Nephron progenitor cell (in vitro differentiated cells): ENCODE measurements at regions not wholly inside any gene's neighbourhood (a gene's known extent, or its start where the extent isn't known, plus 50 kb on each side); places are given as distances from the start of the nearest gene placed in this dataset.

Experiments
- DNase-seq: peaks from one replicate; pipeline ENCODE4 v3.0.0; 2021
- H3K27ac Mint-ChIP-seq: 2 replicates; pipeline ENCODE4 v1.8.0; 2021; ENCODE audit warnings: mild to moderate bottlenecking, moderate library complexity, mixed read lengths
- H3K27me3 Mint-ChIP-seq: 2 replicates; pipeline ENCODE4 v1.8.0; 2021; ENCODE audit warnings: mild to moderate bottlenecking, low read depth, mixed read lengths; ENCODE audit not compliant: poor library complexity
- H3K36me3 Mint-ChIP-seq: 2 replicates; pipeline ENCODE4 v1.8.0; 2021; ENCODE audit warnings: low read depth, mixed read lengths
- H3K4me1 Mint-ChIP-seq: 2 replicates; pipeline ENCODE4 v1.8.0; 2021; ENCODE audit warnings: mixed read lengths
- H3K4me3 Mint-ChIP-seq: 2 replicates; pipeline ENCODE4 v1.8.0; 2021; ENCODE audit warnings: mild to moderate bottlenecking, moderate library complexity, mixed read lengths
- H3K9me3 Mint-ChIP-seq: 2 replicates; pipeline ENCODE4 v1.8.0; 2021; ENCODE audit warnings: mild to moderate bottlenecking, moderate library complexity, mixed read lengths
- TF ChIP-seq, protein P1 (sequence below): fragments of 200-600 bp; sonication (generic); IDR thresholded peaks from 2 replicates; pipeline ENCODE4 v1.5.0; 2021; ENCODE audit warnings: antibody characterized with exemption

- no peaks in the 10 kb centered on the region for H3K36me3 Mint-ChIP-seq
- DNase-seq = no peak
- TF ChIP-seq, protein P1, sequence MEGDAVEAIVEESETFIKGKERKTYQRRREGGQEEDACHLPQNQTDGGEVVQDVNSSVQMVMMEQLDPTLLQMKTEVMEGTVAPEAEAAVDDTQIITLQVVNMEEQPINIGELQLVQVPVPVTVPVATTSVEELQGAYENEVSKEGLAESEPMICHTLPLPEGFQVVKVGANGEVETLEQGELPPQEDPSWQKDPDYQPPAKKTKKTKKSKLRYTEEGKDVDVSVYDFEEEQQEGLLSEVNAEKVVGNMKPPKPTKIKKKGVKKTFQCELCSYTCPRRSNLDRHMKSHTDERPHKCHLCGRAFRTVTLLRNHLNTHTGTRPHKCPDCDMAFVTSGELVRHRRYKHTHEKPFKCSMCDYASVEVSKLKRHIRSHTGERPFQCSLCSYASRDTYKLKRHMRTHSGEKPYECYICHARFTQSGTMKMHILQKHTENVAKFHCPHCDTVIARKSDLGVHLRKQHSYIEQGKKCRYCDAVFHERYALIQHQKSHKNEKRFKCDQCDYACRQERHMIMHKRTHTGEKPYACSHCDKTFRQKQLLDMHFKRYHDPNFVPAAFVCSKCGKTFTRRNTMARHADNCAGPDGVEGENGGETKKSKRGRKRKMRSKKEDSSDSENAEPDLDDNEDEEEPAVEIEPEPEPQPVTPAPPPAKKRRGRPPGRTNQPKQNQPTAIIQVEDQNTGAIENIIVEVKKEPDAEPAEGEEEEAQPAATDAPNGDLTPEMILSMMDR = no peak
- H3K27ac Mint-ChIP-seq = no peak overlapping the region
- no peak overlapping the region for H3K4me3 Mint-ChIP-seq
- no peaks in the 10 kb centered on the region for H3K4me1 Mint-ChIP-seq
- H3K27me3 Mint-ChIP-seq = no peaks in the 10 kb centered on the region
- no peaks in the 10 kb centered on the region for H3K9me3 Mint-ChIP-seq
These were observed 55.5 kb upstream of the SLC5A12 start for GRCh38 chr11:26777372-26777808.

DNA sequence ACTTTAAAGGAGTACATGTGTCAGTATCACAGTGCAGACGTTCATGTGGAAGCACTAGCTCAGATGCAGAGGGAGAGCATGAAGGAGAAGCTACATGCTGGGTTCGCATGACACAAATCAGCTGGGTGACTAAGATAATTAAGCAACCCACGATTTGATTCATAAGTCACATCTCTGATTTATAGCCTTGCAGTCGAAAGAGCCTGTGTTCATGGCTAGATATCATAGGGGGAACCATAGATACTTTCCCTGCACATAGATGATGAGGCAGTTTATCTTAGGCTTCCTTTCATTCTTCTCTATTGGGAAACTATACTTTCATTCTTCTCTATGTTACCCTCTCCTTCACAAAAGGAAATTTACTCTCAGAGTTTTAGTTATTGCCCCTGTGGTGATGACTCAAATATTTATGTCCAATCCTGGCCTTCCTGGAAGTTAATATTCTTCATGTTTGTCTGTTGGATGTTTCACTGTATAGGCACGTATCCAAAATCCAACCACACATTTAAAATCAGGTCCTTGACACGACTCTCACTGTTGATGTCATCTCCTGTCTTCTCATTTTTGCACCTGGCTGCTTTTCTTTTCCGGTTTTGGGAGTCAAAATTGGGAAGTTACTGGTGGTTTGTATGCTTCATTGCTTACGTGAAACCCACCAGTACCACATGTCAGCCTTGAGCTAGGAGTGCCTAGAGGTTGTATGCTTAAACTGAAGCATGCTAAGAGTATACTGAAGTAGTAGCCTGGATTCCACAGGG is 56.3 kb upstream of the SLC5A12 start:
- Mint-ChIP-seq H3K4me3 (no peak overlapping the region), H3K27me3 (peaks cover 4% of the 10 kb centered on the region), H3K4me1 (no peaks in the 10 kb centered on the region), H3K36me3 (no peaks in the 10 kb centered on the region), H3K27ac (no peak overlapping the region), H3K9me3 (peaks cover 3% of the 10 kb centered on the region)
- TF ChIP-seq, protein P1 = no peak
- DNase-seq = no peak

GRCh38 chr11:26779074-26779865 is 57.4 kb upstream of the SLC5A12 start:
- TF ChIP-seq, protein P1 = no peak

GRCh38 chr11:26780376-26781085 is 58.7 kb upstream of the SLC5A12 start:
- Mint-ChIP-seq H3K4me1 (no peaks in the 10 kb centered on the region), H3K36me3 (peaks cover 6% of the 10 kb centered on the region), H3K9me3 (peaks cover 23% of the 10 kb centered on the region), H3K27me3 (peaks cover 4% of the 10 kb centered on the region), H3K4me3 (no peak overlapping the region), H3K27ac (no peak overlapping the region)
- TF ChIP-seq, protein P1 = no peak
- DNase-seq = no peak

More at GRCh38 chr11:26779074-26779865, 57.4 kb upstream of the SLC5A12 start:
- Mint-ChIP-seq H3K4me3 (no peak overlapping the region), H3K27ac (no peak overlapping the region), H3K4me1 (no peaks in the 10 kb centered on the region), H3K9me3 (peaks cover 14% of the 10 kb centered on the region), H3K36me3 (peaks cover 6% of the 10 kb centered on the region), H3K27me3 (peaks cover 4% of the 10 kb centered on the region)
- no peak for DNase-seq

DNA sequence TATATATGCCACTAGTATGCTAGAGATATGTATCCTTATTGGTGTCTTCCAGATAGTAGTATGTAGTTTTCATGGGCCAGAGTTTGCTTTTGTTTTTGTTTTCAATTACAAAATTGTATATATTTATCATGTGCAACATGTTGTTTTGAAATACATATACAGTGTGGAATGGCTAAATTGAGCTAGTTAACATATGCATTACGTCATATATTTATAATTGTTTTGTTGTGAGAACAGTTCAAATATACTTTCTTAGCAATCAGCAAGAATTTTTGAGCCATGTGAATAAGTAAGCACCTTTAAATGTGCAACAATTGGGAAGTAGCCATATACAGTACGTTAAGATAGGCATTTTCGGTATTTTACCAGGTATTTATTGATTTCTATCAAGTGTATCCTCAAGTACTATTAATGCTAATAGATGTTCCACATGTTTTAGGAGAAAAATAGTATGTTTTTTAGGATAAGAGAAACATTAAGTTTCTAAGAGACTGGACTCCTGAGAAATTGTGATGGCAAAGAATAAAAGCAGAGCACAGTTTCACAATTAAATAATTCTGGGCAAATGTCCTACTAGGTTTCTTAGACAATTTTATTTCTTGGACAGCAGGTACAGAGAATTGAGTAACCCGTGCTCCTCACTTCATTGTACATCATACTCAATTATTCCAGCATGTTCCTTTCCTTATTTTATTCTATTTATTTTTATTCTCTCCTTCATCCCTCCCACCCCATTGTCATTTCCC is 60.5 kb upstream of the SLC5A12 start:
- no peak overlapping the region for H3K27ac Mint-ChIP-seq
- no peak overlapping the region for H3K4me3 Mint-ChIP-seq
- H3K36me3 Mint-ChIP-seq = peaks cover 6% of the 10 kb centered on the region
- peaks cover 4% of the 10 kb centered on the region for H3K27me3 Mint-ChIP-seq
- no peak for DNase-seq
- TF ChIP-seq, protein P1 = no peak
- H3K9me3 Mint-ChIP-seq = peaks cover 28% of the 10 kb centered on the region
- H3K4me1 Mint-ChIP-seq = peaks cover 6% of the 10 kb centered on the region
